DMS 273 treated with DMSO at 0.1 percent for 48 hours (cell line): ENCODE measurements at regions not wholly inside any gene's neighbourhood (a gene's known extent, or its start where the extent isn't known, plus 50 kb on each side); places are given as distances from the start of the nearest gene placed in this dataset.
"Not testable (repeated sequence)": the region's sequence is repeated elsewhere in the genome, so short reads cannot be mapped to it uniquely, and the experiment has no call there.

Experiments used
- DNase-seq: peaks from one replicate; lab custom pipeline; 2025; lab: John Stamatoyannopoulos, UW

GRCh38 chr15:62862717-62863116 lies 179.8 kb upstream of the TPM1 start:
- DNase-seq: no peak

- no peak for DNase-seq
Measured at GRCh38 chr15:62866366-62866765, 176.2 kb upstream of the TPM1 start.

DNA sequence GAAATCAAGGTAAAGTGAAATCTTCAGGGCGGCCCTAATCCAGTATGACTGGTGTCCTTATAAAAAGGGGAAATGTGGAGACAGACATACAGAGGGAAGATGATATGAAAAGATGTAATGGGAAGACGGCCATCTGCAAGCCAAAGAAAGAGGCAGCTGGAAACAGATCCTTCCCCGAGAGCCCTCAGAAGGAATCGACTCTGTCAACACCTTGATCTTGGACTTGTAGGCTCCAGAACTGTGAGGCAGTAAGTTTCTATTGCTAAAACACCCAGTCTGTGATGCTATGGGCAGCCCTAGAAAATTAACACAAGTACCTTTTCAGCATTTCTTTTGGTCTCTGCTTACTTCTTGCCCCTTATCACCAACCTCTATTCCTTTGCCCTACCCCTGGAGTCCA lies 174.7 kb upstream of the TPM1 start:
- no peak for DNase-seq

GRCh38 chr15:62868507-62868906 lies 174.0 kb upstream of the TPM1 start:
- no peak for DNase-seq

DNA sequence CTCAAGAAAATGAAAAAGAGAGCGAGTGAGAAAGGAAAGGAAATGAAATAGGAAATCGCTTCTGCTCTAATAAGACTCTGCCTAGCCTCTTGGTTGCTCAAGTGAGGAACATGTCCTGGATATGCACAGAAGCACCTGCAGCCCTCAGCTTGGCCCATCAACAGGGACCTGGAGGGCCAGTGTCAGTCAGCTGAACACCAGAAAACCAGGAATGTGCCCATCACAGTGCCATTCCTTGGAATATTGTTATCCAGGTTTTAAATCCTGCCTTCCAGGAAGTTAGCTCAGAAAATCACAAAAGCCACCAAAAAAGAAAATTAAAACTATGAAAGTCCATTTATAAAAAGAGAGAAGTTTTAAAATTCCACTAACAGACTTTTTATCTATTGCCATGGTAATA lies 173.4 kb upstream of the TPM1 start:
- no peak for DNase-seq

GRCh38 chr15:62870216-62870615 lies 172.3 kb upstream of the TPM1 start:
- no peak for DNase-seq

DNA sequence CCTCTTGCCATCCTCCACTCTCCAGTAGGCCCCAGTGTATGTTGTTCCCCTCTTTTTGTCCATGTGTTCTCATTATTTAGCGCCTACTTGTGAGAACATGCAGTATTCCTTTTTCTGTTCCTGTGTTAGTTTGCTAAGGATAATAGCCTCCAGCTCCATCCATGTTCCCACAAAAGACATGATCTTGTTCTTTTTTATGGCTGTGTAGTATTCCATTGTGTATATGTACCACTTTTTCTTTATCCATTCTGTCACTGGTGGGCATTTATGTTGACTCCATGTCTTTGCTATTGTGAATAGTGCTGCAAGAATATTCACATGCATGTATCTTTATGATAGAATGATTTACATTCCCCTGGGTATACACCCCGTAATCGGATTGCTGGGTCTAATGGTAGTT lies 171.8 kb upstream of the TPM1 start:
- DNase-seq: not testable (repeated sequence)

DNA sequence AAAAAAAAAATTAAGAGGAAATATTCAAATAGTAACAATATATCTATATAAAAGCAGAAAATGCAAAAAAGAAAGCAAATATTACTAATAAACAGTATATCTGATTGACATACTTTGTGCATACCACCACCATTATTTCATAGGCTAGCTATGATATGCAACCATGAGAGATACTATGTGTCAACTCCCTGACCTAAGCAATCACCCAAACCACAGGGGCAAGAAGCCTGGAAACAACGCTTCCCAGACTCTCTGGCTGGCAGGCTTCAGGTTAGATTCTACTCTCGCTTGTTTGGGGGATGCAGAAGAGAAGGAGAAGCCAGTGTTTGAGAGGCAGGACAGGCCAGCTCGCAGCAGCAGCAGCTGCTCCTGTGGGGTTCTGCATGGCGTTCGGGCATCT lies 169.3 kb upstream of the TPM1 start:
- no peak for DNase-seq

DNA sequence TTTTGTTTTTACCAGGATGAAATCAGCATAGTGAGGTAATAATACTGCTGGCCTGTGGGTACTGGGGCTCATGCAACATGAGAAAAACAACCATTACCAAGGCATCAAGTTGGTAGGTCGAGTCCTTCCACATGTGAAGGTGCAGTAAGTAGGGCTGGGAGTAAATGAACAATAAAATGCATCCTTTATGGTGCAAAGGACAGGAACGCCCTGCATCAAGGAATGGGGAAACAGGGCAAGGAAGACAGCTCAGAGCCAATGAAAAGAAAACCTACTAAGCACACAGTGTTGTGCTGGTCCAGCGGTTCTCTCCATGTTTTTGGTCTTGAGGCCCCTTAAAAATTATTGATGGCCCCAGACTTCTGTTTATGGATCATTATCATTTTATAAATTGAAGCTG lies 168.5 kb upstream of the TPM1 start:
- no peak for DNase-seq

DNA sequence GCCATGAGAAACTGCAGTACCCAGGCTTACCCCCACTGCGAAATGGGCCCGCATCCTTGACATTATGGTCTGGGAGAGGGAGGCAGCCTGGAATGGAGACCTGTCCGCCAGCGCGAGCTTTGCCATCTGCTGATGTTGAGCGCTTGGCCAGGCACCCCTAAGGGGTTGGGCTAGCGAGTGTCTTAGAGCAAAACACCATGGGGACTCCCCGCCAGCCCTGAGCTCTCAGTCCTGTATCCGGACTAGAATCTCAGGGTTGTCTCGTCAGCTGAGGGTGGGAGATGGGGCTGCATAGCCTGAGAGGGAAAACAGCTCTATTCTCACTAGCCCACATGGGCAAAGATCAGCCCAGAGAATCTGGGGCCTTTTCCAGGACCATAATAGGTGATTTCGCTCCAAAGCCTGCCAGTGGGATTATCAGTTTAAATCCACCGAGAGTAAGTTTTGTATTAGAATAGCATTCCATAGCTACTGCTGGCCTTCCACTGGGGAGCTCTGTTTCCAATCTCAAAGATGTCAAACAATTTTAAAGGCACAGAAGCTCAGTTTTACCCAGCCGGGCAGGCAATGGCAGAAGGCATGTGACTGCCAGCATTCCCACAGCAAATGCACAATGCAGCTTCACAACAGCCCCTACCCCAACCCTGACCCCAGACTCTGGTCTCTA lies 167.5 kb upstream of the TPM1 start:
- no peak for DNase-seq

DNA sequence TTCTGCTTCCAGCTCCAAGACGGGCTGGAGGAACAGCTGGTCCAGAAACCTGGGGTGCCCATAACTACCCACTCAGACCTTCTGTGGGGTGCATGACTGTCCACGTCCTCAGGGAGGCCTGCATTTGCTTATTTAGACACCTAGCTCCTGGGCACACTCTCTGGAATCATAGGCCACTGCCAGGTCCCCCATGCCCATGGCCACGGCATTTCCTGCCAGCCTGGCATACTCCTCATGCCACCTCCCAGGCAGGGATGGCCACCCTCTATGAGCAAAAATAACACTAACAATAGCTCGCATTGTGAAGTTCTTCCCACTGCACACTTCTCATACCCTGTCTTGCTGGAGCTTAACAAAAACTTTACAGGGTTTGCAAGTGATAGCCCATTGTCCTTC lies 166.9 kb upstream of the TPM1 start:
- no peak for DNase-seq

DNA sequence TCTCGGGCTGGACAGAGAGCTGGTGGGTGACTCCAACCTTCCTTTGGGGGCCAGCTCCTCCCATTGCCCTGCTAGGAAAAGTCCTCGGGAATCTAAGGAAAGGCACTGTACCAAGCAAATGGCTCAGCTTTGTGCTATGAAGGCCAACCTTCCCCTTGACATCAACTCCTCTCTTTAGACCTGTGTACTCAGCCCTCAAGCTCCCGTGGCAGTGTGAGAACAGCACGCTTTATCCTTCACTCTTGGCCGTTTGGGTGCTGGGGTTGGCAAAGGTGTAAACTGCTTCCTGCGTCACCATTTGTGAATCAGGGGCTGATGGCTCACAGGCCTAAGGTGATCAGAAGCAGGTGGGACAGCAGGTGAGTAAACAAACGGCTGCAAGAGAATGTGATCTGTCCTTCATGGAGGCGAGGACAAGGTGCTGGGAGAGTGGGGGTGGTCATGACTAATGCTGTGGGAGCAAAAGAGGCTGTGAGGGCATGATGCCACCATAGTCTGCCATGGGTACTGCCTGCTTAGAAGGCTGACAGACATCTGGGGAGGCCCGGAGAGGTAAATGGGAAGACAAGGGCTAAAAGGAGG lies 165.2 kb upstream of the TPM1 start:
- DNase-seq: no peak

DNA sequence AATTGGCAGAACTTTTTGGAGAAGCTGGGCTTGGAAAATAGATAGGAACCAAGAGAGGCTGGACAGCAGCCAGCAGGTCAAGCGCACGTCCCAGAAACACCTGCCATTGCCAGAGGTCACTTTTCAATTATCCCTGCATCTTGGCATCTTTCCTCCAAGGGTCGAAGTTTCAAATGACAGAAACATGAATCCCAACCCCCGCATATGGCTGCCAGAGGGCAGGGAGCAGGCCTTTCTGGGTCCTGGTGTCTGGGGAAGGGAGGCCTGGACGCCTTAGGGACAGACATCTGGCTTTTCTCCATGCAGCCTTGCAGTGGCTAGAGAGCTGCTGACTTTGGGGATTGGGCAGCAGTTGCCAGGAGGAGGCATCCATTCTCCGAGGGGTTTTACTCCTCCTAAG lies 164.5 kb upstream of the TPM1 start:
- no peak for DNase-seq

GRCh38 chr15:62879770-62880169 lies 162.8 kb upstream of the TPM1 start:
- no peak for DNase-seq

GRCh38 chr15:62880278-62880677 lies 162.3 kb upstream of the TPM1 start:
- no peak for DNase-seq

GRCh38 chr15:62881056-62881455 lies 161.5 kb upstream of the TPM1 start:
- no peak for DNase-seq

- DNase-seq: no peak
Measured at GRCh38 chr15:62883938-62884479, 158.5 kb upstream of the TPM1 start.

DNA sequence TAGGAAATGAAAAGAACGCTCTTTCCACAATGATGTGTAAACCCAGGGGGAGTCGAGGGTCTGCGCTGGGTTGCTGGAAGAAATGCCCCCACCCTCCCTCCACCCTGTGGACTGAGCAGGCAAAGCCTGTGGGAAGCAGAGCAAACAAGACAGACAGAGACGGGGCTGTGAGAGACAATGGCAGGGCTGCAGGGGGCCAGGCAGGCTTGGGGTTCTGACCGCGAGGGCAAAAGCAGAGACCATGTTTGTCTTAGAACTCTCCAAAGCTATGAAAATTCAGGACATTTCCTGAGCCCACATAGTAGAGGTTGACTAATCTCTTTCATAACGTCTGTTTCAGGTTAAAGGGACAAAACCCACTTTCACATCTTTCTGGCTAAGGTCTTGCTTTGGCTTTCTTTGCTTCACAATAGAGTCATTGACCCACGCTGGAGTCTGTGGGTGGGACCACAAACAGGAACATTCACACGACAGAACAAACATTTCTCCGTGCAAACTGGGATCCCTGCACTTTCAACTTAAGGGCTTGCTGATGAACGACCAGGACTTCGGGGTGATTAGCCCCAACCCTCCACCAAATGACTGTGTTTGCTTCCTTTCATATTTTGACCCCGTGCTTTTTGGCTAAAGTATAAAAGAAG lies 156.0 kb upstream of the TPM1 start:
- DNase-seq: no peak

DNA sequence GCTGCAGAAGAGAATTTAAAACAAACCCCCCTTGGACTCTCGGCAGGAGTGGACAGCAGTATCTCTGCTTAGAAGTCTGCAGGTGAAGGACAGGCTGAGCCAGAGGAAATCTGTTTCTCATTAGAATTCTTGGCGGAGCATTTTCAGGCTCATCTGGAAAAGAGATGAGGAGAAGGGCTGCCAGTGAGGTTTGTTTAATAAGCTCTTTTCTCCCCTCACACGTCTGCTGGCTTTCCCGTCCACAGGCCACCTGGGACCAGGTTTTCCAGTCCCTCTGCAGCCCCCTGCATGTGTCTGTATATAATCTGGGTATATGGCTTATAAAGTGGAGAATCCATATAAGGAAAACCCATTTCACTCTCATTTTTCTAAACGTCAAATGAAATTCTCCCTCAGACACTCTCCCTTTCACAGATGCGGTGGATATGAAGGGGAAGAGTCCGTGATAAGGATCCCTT lies 155.4 kb upstream of the TPM1 start:
- DNase-seq: no peak

DNA sequence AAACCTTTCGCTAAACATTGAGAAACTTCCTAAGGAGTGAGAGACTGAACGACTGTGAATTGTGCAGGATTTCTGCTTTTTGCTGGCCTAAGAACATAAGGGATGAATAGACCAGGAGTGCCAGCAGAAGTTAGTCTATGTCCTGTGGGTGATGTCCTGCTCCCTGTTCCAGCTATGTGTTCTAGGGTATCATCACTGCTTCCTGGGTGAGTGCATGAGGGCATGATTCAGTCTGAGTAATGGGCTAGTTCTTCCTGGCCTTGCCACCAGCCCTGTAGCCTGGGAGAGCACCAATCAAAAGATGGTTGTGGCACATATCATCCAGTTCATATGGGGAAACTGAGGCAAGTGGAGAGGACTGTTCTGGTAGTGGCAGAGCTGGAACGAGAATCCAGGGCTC lies 153.9 kb upstream of the TPM1 start:
- no peak for DNase-seq

- DNase-seq: no peak
Measured at GRCh38 chr15:62889141-62889661, 153.3 kb upstream of the TPM1 start.

DNA sequence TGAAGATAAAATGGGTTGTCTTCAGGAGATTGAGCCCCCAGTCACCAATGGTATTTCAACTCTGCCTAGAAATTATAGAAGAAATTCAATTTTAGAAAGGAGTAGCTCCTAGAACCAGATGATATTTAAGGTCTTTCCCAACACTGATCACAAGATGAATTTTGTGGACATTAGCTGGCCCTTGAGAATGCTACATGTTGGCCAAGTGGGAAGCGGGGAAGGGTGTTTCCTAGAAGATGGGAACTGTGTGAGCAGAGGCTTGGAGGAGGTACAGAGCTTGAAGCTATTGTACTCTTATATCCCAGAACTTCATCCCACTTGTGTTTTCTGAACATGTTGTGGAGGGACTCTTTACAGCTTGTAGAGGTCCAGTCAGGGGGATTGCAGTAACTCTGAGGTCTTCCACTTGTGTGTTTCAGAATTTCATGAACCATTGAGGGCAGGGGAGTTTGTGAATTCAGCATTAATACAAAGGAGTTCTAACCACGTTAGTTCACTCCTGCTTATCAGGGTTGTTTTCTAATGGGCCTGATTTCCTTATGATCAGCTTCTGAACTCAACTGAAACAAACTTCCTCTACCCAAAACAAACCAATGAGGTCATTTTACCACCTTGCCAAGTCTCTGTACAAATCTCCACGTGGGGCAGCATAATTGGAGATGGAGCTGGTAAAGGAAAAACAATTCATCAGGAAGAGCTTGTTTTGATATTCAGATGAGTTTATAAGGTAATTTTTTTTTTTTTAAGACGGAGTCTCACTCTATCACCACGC lies 152.6 kb upstream of the TPM1 start:
- DNase-seq: no peak
